C1 segment of cervical spinal cord (tissue), 14 donors: ENCODE measurements at regions not wholly inside any gene's neighbourhood (a gene's known extent, or its start where the extent isn't known, plus 50 kb on each side); places are given as distances from the start of the nearest gene placed in this dataset.
"Not testable (repeated sequence)": the region's sequence is repeated elsewhere in the genome, so short reads cannot be mapped to it uniquely, and the experiment has no call there.

Experiments
- DNase-seq, 14 donors: peaks; one replicate each; lab custom pipeline; 2025; lab: John Stamatoyannopoulos, UW

- DNase-seq: no peak
These were observed 90.5 kb upstream of the PRSS16 start for GRCh38 chr6:27156874-27157458.

- peak in 11 of 14 donors; percentile 5 to 61 (median 36) for DNase-seq
These were observed 89.8 kb upstream of the PRSS16 start for GRCh38 chr6:27157459-27158315.

- no peak for DNase-seq
These were observed 89.2 kb upstream of the PRSS16 start for GRCh38 chr6:27158316-27158643.

- no peak for DNase-seq
These were observed 87.8 kb upstream of the PRSS16 start for GRCh38 chr6:27159725-27160124.

GRCh38 chr6:27161115-27161514 is 86.4 kb upstream of the PRSS16 start:
- no peak for DNase-seq

- no peak for DNase-seq
These were observed 85.9 kb upstream of the PRSS16 start for GRCh38 chr6:27161603-27161945.

GRCh38 chr6:27161946-27162603 is 85.4 kb upstream of the PRSS16 start:
- DNase-seq: peak in 4 of 14 donors; percentile 6 to 45 (median 9)

- no peak for DNase-seq
These were observed 83.7 kb upstream of the PRSS16 start for GRCh38 chr6:27163834-27164233.

GRCh38 chr6:27168108-27168507 is 79.4 kb upstream of the PRSS16 start:
- DNase-seq: no peak

- no peak for DNase-seq
These were observed 78.7 kb upstream of the PRSS16 start for GRCh38 chr6:27168586-27169443.

- DNase-seq: not testable (repeated sequence)
These were observed 74.8 kb upstream of the PRSS16 start for GRCh38 chr6:27172524-27173231.

GRCh38 chr6:27173232-27173601 is 74.3 kb upstream of the PRSS16 start:
- not testable (repeated sequence) for DNase-seq

- peak in 1 of 14 donors; percentile 4 for DNase-seq
These were observed 72.5 kb upstream of the PRSS16 start for GRCh38 chr6:27174958-27175357.

GRCh38 chr6:27176096-27176495 is 71.4 kb upstream of the PRSS16 start:
- DNase-seq: no peak

GRCh38 chr6:27176523-27177484 is 70.7 kb upstream of the PRSS16 start:
- DNase-seq: peak in 6 of 14 donors; percentile 2 to 29 (median 12)

GRCh38 chr6:27177485-27178406 is 69.8 kb upstream of the PRSS16 start:
- DNase-seq: peak in 13 of 14 donors; percentile 9 to 74 (median 62)

- DNase-seq: peak in 3 of 14 donors; percentile 39 to 43 (median 39)
These were observed 69.1 kb upstream of the PRSS16 start for GRCh38 chr6:27178407-27178730.

GRCh38 chr6:27178860-27179259 is 68.6 kb upstream of the PRSS16 start:
- no peak for DNase-seq
